ENCODE measurements at regions not wholly inside any gene's neighbourhood (a gene's known extent, or its start where the extent isn't known, plus 50 kb on each side); places are given as distances from the start of the nearest gene placed in this dataset.

DNA sequence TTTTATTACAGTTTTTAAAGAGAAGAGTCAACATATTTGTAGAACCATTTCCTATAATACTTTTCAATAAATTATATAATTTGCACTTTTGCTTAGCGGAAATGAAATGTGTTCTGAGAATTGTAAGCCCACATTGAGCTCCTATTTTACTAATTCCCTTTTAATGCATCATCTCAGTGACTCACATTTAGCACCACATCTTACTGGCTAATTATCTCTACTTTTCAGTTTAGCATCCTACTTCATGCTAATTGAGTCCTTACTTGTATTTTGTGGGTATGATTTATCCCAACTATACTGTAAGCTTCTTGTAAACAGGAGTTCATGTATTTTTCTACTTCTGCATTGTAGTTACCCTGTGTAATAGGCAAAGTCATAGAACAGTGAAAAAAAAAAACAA, 67.5 kb downstream of the TMX1 start:
- DNase-seq (ENCODE audit: low read depth): no peak

DNA sequence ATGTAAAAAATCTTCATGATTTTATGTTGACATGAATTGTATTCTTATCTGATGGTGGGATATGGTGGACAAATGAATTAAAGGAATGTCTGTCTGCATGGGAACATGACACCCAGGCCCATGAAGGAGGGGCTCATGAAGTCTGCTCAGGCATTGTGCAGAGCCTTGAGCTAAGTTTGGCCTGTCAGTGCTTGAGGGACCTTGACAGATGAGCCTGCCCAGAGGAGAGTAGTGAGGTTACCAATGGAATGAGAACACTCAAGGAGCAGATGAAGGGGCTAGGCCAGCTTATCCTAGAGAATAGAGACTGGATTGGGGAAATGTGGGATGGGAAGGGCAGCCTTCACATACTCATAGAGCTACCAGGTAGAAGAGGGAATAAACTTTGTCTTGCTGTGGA, 68.8 kb downstream of the TMX1 start:
- DNase-seq (ENCODE audit: low read depth): no peak

DNA sequence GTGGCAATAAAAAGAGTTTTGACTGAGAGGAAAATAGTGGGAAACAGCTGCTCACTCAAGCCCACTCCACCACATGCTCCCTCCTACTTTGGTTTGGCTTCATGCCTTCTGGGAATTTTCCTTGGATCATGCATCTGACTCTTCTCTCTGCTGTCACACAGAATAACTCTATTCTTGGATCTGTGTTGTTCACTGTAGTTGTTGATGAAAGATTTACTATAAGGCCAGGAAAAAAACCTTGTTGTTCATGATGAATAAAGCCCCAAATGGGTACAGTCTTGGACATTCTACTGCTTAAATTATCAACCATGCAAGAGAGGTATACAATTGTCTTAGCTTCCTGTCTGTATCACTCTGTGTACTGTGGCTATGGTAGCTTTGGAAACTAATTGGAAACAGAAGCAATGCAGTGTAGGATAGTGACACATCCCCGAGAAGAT, 70.5 kb downstream of the TMX1 start:
- DNase-seq (ENCODE audit: low read depth): no peak

DNA sequence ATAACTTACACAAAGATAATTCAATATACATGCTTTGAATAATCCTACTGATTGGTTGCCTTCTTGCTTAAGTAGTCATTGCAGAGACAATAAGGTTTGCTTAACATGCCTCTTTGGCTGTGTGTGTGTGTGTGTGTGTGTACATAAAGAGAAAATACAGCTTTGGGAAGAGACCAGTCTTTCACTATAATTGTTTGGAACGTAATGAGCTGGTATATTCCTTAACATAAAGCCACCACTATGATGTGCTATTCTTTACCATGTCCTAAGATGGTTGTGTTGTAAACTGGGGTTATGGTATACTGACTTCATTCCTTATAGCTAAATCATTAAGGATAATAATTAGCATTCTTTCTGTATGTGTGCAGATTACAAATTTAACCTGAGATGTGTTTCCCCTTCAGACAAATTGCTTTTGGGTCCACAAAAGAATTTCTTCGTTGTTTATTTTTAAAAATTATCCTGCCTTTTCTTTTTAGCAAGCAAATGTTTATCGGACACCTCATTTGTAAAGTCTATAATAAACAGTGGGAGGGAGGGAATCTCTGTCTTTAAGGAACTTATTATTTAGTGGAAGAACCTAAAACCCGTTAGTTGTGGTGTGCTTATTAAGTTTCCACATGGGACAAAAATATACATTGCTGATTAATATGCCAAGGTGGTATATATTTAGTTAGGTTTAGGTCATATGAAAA, 74.4 kb downstream of the TMX1 start:
- DNase-seq (ENCODE audit: low read depth): no peak

DNA sequence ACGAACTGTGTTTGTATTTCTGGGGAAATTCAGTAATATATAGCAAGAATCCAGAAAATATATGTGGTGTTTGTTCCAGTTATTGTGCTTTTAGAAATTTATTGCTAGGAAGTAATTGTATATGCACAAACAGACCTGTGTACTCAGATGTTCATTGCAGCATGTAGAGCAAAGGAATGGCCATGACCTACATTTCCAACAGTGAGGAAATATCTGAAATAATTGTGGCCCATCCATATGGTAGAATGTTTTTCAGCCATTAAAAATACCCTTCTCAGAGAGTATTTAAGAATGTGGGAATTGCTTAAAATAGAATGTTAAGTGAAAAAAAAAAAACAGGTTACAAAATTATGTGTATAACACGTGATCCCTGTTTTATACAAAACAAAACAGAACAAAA, 77.3 kb downstream of the TMX1 start:
- DNase-seq (ENCODE audit: low read depth): no peak

DNA sequence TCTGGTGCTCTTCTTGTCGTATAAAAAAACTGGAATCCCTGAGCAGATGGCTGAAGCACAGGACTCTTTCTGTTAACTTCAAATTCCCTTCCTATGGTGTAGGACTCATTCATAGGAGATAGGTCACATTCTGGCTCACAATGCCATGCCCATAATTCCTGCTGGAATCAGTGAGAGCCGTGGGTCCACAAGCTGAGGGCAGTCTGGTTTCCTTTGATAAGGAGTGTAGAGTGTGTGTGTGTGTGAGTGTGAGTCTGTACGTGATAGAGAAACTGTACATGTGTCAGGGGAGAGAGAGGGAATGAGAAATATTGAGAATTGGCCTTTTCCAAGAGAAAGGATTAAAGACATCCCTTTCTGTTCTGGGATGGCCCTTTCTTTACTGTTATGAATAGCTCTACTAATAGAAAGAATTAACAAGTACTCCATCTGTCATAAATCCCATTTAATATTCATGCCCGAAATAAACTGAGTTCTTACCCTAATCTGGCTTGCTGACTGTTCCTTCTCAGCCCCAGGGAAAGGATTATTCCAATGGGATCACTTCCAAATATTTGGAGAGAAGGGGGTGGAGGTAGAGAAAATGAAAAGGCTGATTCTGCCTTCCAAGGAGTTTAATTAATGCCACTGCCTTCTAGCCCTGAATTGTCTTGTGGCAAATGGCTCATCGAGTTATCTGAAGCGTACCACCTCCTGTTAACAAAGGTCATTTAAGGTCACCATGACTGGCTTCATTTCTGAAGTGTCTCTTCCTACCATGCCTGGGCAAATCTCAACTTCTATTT, 79.0 kb downstream of the TMX1 start:
- no peak for DNase-seq (ENCODE audit: low read depth)

DNA sequence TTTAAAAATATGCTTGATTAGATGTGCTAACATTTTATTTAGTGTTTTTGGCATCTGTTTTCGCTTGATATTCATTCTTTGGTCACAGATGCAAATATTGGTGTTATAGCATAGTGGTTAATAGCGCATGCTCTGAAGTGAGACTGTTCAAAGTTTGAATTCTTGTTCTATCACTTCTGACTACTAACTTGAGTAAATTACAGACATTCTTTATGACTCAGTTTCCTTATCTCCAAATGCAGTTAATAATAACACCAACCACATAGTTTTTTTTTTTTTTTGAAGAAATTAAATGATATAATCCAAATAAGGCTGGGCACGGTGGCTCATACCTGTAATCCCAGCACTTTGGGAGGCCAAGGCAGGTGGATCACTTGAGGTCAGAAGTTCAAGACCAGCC, 81.0 kb downstream of the TMX1 start:
- DNase-seq (ENCODE audit: low read depth): no peak

DNA sequence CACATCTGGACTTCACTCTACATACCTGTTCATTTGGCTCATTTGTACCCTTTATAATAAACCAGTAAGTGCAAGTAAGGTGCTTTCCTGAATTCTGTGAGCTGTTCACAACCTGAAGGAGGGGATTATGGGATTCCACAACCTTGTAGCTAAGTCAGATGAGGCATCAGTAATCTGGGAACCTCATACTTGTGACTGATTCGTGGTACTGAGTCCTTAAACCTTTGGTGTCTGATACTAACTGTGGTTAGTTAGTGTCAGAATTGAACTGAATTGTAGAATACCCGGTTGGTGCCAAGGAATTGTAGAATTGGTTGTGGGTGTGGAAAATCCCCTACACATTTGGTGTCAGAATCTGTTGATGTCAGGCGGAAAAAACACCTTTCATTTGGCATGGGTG, 83.4 kb downstream of the TMX1 start:
- DNase-seq (ENCODE audit: low read depth): no peak

DNA sequence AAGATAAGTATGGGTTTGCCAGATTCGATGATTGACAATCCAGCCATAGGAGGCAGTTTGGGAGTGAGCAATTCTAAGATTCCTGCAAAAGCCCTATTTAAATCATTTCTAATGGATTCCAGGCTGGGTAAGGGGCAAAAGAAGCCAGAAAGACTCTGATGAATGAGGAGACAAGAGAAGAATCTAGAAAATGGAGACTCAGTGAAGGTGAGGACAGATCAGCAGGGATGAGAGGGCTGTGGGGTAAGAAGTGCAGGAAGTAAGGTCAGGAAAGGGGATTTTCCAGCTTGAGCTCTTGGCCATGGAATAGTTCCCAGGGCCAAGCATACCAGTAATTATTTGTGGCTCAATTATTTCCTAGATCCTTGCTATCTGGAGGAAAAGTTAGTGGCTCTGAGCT, 87.3 kb downstream of the TMX1 start:
- no peak for DNase-seq (ENCODE audit: low read depth)

DNA sequence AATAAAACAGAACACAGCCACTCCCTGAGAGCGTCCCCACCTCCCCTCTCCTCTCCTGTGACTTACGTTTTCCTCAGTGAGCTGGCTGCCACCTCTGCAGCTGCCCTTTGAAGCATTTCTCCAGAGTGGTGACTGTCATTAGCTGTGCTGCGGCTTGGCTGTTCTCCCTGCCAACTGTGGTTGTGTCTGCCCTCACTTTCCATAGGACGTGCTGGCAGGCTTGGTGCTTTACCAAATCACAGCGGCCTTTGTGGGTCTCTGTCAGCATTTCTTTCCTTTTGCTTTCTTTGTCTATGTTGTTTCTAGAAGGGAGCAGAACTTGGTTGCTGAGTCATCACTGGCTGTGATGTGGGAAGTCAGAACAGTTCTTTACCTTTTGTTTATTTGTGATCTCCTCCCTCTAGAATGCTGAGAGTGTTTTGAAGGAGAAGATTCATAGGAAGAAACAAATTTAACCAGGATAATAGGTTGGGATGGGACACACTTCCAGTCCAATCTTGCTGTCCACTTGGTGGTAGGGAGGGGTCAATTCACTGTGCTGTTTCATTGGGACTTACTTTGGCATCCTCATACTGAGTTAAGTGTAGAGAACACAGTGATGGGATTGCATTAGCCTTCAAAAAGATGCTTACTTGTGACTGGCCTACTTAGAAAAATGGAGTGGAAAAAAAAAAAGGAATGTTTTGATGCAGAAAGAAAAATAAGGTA, 88.2 kb downstream of the TMX1 start:
- no peak for DNase-seq (ENCODE audit: low read depth)

DNA sequence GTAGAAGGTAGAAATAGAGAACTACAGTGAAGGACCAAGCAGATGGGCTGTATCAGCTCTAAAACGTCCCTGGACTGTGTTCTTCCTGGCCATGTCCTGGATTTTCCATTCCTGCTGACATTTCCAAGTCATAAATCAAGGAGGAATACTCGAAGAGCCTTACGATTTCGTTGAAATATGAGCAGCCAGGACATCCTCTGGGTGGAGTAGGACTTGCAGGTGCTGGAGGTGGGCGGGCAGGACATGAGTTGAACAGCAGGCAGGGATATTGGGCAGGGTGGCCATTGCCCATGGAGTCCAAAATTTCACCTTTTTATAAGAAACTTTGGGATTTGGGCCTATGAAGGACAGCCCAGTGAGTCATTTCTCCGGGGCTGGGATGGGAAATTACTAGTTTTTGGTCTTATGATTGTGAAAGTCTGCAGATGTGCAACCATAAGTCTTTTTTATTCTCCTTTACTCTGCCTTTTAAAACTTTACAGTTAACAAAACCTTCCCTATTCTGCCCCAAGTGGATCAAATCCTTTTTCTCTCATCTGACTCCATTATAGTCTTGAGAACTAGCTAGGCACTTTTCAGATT, 88.8 kb downstream of the TMX1 start:
- DNase-seq (ENCODE audit: low read depth): no peak

DNA sequence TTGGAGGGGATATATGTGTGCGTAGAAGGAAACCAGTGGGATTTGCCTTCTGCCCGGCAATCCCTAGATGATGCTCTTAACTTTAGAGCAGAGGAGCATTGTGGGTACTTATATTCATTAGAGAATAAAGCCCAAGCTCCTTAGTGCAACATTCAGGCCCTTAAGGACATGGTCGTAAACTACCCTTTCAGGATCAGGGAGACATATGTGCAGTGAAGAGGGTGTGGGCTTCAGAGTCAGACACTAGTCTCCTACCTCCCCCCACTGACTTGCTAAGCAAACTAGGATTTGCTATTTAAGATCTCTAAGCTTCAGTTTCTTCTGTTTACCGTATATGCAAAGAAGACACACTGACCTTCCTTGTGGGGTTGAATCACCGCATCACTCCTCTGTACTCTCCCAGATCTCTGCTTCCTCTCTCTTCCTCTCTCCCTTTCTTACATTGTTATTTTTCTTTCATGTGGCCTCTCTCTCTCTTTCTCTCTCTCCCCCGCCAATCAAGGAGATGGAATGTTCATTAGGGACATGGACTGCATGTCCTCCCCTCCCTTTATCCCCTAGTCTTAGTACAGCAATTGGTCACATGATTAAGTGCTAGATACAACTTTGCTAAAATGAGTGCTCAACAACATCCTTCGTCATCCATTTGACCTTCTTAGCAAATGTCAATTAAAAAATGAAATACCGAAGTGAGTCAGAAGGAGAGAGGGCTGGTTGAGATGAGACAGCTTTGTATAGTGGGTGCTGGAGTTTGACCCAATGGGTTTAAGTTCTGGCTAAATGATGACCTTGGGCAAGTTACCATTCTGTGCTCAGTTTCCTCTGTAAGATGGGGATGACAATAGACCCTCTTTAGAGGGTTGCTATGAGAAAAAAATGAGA, 91.7 kb downstream of the TMX1 start:
- no peak for DNase-seq (ENCODE audit: low read depth)

DNA sequence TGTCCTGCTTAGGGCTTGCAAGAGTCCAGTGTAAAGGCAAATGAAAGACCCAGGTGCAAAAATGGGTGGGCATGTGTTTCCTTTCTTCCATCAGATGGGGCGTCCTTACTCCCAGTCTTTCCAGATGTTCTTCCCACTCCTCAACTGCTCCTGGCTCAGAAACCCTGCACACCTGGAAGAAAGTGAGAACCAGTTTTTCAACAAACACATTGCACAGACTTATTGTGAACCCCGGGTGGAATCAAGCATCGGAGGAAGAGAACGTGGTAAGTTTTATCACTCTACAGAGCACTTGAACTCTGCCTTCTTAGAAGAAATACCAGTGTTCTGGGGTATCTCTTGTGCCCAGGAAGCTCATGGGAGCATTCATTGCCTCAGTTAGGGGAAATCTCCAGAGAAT, 93.3 kb downstream of the TMX1 start:
- no peak for DNase-seq (ENCODE audit: low read depth)

DNA sequence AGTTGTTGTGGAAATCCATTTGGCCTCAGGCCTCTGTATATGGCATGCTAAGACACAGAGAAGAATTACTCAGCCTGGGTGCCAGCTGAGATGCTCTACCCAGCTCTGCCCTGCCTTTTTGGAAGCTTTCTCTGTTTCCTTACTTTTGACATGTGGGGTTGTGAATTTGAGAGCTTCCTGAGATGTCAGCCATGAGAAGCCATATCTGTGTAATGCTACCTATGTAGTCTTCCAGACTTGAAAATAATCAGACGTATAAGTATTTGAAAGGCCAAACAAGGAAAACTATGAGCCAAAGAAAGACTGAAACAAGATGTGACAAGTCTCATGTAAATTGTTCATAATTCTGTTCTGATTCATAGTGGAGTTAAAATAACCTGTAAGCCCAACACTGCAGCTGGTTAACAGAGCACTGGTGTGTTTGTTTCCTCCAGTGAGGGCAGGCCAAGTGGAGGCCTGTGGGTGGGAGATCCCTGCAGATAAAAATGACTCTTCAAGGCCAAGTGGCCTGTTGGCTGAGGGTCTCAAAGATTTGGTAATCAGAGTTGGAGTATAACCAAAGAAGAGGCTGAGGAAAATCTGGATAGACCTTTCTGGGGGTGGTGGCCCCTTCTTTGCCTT, 94.0 kb downstream of the TMX1 start:
- DNase-seq (ENCODE audit: low read depth): no peak

DNA sequence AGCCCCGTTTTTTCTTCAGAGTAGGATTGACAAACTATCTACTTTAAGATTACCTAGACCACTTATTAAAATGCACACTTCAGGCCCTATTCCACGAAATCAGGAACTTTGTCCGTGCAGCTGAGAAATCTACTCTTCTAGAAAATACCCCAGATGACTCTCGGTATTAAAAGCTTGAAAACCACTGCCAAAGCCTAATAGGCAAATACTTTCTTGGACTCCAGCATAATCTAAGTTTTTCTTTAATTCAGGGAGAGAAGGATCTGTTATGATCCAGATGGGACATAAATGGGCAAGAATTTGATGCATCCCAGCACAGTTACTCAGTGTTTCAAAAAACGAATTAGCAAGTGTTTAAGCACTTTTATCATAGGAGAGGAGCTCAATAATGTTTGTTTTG, 94.5 kb downstream of the TMX1 start:
- DNase-seq (ENCODE audit: low read depth): no peak

DNA sequence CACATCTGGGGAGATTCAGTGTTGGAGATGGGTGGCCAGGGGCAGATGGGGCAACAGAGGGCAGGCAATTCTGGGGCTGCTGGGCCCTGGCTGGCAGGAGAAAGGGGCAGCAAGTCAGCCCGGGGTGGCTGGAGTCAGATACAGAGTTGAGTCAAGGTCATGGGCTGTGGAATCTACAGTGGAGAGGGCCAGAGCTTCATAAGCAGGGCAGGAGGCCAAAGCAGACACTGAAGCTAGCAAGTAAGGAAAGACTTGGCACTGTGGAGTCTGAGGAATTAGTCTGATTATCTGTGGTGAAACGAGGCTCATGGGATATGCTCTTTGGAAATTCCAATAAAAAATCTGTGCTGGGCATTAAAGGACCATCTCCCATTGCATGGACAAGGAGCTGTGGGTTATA, 95.5 kb downstream of the TMX1 start:
- DNase-seq (ENCODE audit: low read depth): no peak

DNA sequence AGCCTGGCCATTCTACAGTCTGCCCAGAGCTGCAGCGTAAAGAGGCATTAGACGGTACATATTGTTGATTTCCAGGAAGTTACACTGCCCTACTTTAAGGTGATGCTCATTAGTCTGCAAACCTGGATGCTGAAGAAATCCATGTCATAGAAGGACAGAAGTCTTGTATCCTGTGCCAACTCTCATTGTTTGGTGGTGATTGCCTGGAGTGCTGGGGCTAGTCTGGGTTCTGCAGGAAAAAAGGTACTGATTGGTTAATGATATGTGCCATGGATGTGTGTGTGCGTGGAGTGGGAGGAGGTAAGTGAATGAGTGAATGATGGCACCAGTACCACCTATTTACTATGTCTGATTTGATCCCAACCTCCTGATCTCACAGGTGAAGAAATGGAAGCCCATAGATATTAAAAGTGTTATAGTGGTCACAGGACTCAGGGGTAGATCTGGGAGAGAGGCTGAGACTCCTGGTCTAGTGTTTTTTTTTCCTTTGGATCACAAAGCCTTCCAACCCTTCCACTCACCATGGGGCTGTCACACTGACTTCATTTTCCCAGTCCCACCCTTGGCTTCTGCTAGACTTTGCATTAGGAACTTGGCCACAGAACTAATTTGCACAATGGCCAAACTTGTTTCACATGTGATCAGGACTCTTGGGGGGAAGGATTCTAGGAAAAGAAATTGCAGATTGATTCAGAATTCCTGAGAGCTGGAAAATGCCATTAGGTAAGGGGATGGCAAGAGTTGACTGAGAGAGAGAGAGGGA, 96.1 kb downstream of the TMX1 start:
- no peak for DNase-seq (ENCODE audit: low read depth)

DNA sequence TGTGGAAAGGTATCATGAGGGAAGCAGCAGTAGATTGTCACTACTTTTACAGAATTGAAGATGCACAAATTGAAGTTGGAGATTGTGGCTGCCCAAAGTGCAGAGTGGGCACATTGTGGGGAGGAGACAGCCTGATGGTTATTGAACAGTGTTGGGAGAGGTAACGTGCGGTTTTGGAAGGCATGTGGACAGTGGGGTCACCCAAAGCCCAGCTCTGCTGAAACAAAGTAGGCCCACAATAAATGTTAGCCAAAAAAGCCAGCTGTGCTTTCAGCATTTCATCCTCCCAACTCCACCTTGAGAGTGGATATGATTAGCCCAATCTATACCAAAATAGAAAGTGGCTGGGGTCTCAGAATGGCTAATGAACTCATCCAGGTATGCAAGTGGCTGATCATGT, 96.7 kb downstream of the TMX1 start:
- no peak for DNase-seq (ENCODE audit: low read depth)

DNA sequence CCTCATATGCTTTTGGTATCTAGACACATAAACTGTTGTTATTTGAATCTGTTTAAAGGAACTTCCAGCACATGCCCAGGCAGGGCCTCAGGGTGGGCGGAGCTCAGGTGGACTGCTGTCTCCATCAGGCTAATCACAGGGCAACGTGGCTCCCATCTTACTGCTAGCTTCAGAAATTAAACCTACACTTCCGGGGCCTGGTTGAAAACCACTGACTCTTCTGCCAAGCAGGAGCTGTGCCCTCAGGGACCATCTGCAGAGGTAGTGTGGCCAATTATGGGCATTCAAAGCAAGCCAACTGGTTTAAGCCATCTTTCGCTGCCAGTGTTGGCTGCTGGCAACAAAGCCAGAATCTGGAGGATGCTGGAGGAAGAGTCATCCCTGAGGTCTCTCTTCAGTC, 97.5 kb downstream of the TMX1 start:
- DNase-seq (ENCODE audit: low read depth): no peak

DNA sequence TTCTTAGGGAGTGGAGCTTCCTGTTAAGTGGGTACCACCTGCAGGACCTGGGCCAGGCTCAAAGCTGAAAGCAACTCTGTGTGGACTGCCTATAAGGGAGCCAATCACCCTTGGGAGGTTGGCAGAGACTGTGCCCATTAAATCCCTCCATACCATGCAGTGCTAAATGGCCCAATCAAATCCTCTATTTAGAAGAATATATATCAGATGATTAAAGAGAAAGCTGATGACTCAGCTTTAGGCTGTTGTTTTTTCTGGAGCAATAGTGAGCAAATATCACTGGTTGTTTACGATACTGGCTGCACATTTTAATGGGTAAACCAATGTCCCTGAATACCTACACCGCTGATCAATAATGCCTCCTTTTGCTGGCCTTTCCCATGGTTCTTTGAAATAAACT, 101.3 kb downstream of the TMX1 start:
- no peak for DNase-seq (ENCODE audit: low read depth)

DNA sequence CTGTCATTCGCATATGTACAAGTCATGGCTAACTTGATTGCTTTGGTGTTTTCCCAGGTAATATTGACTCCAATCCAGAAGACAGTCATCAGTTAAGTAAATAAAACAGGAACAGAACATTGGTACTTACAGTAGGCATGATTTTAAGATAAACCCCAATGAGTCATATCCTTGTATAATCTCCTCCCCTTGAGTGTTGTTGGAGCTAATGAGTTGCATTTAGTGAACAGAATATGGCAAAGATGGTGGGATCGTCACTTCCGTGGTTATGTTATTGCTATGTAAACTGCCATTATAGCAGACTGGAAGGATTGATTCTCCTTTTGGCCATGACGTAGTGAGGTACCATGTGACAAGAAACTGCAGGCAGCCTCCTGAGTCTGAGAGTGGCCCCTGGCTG, 102.2 kb downstream of the TMX1 start:
- DNase-seq (ENCODE audit: low read depth): no peak

Measured in stimulated activated CD8-positive, alpha-beta memory T cell treated with anti-CD3 and anti-CD28 coated beads, Interleukin-12 subunit alpha, Interleukin-12 subunit beta, amount 100 ng/mL, for 1 hour (primary cell).